PC-3 (cell line): ENCODE measurements at regions not wholly inside any gene's neighbourhood (a gene's known extent, or its start where the extent isn't known, plus 50 kb on each side); places are given as distances from the start of the nearest gene placed in this dataset.

Experiments used
- CTCF ChIP-seq: fragments of 300-600 bp; sonication (generic); conservative IDR thresholded peaks from 2 replicates; pipeline ENCODE4 v1.5.1; 2017; ENCODE audit warnings: antibody characterized with exemption, low read depth, mild to moderate bottlenecking, low read length
- EZH2 ChIP-seq: fragments of 300-600 bp; sonication (generic); IDR thresholded peaks from one replicate; pipeline ENCODE4 v1.6.1; 2017; ENCODE audit warnings: antibody characterized with exemption, mild to moderate bottlenecking, low read length; ENCODE audit not compliant: unreplicated experiment
- EZH2phosphoT487 ChIP-seq: fragments of 300-600 bp; sonication (generic); IDR thresholded peaks from 2 replicates; pipeline ENCODE4 v1.6.1; 2018; ENCODE audit warnings: mild to moderate bottlenecking, antibody characterized with exemption, low read length, borderline replicate concordance

GRCh38 chr6:168194732-168195567 lies 115.9 kb upstream of the FRMD1 start:
- TF ChIP-seq EZH2, result no peak
- TF ChIP-seq CTCF, result no peak
- no peak for TF ChIP-seq EZH2phosphoT487
